ACC112 (cell line): ENCODE measurements at regions not wholly inside any gene's neighbourhood (a gene's known extent, or its start where the extent isn't known, plus 50 kb on each side); places are given as distances from the start of the nearest gene placed in this dataset.
A peak's percentile ranks its signal among the peaks of the same experiment; 100 is the strongest.

Experiments used
- H2AFZ ChIP-seq: fragments of 200-600 bp; sonication (generic); one replicate; pipeline ENCODE4 v1.6.0; 2017; ENCODE audit warnings: antibody characterized with exemption, low read length; ENCODE audit not compliant: unreplicated experiment
- H3K27ac ChIP-seq: fragments of 200-600 bp; sonication (generic); 2 replicates; pipeline ENCODE4 v1.5.1; 2014; ENCODE audit warnings: low read depth, mild to moderate bottlenecking, antibody characterized with exemption, low read length, moderate library complexity
- H3K27me3 ChIP-seq: fragments of 200-600 bp; sonication (generic); 2 replicates; pipeline ENCODE4 v1.6.1; 2014; ENCODE audit warnings: mild to moderate bottlenecking, antibody characterized with exemption, low read length, moderate library complexity, mixed read lengths; ENCODE audit not compliant: insufficient read depth
- H3K36me3 ChIP-seq: fragments of 200-600 bp; sonication (generic); 2 replicates; pipeline ENCODE4 v1.6.1; 2016; ENCODE audit warnings: mild to moderate bottlenecking, antibody characterized with exemption, low read length, moderate library complexity, mixed read lengths; ENCODE audit not compliant: insufficient read depth
- H3K4me1 ChIP-seq: fragments of 200-600 bp; sonication (generic); one replicate; pipeline ENCODE4 v1.6.1; 2016; ENCODE audit warnings: low read length, mixed read lengths; ENCODE audit not compliant: insufficient read depth, unreplicated experiment, control insufficient read depth
- H3K4me3 ChIP-seq: fragments of 200-600 bp; sonication (generic); 2 replicates; pipeline ENCODE4 v1.5.1; 2014; ENCODE audit warnings: mild to moderate bottlenecking, low read depth, low read length
- H3K79me2 ChIP-seq: fragments of 200-600 bp; sonication (generic); one replicate; pipeline ENCODE4 v1.6.0; 2016; ENCODE audit warnings: low read length; ENCODE audit not compliant: control insufficient read depth, unreplicated experiment, insufficient read depth

DNA sequence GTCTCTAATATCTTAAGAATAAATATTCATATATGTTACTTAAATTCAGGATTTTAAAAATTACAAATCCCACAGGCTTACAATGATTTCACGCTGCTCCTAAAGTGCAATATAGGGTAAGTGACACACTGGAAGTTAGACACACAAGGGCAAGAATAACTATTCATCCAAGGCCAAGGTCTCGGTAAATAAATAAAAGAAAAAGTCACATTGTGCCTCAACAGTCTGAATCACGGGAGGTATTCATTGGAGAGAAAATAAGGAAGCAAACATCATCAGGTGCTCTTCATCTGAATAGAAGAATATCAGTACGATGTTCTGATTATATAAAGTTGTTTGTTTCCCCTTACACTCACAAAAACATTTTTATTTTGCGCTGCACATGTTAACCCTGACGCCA, 820.2 kb downstream of the TRIB2 start:
- H3K27me3 ChIP-seq = no peaks in the 10 kb centered on the region
- no peaks in the 10 kb centered on the region for H3K36me3 ChIP-seq
- H3K27ac ChIP-seq = no peak overlapping the region
- H3K4me3 ChIP-seq = no peak overlapping the region
- H3K4me1 ChIP-seq = no peaks in the 10 kb centered on the region
- no peaks in the 10 kb centered on the region for H3K79me2 ChIP-seq
- no peak overlapping the region for H2AFZ ChIP-seq

DNA sequence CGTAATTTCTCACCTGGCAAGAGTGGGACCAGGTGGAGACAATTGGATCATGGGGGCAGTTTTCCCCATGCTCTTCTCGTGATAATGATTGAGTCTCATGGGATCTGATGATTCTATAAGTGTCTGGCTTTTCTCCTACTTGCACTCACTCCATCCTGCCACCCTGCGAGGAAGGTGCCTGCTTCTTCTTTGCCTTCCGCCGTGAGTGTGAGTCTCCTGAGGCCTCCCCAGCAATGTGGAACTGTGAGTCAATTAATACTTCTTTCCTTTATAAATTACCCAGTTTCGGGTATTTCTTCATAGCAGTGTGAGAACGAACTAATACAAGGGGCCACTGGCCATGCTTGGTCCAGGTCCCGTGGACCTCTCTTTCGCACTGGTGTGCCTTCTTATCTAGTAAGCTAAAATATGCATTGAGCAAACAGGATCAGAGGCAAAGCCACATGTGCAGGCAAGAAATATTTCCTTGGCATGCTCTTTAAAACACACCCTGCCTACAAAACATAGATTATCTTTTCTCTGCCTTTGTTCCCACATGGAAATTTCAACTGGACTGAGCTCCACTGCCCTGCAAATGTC, 821.1 kb downstream of the TRIB2 start:
- Histone ChIP-seq H3K4me3 (no peak overlapping the region), H3K27ac (no peak overlapping the region), H3K4me1 (no peaks in the 10 kb centered on the region), H3K27me3 (no peaks in the 10 kb centered on the region), H3K36me3 (no peaks in the 10 kb centered on the region), H2AFZ (no peak overlapping the region), H3K79me2 (no peaks in the 10 kb centered on the region)

- Histone ChIP-seq H3K27me3 (no peaks in the 10 kb centered on the region), H3K4me3 (no peak overlapping the region), H2AFZ (no peak overlapping the region), H3K36me3 (no peaks in the 10 kb centered on the region), H3K79me2 (no peaks in the 10 kb centered on the region), H3K27ac (no peak overlapping the region), H3K4me1 (no peaks in the 10 kb centered on the region)
Observed at GRCh38 chr2:13539296-13539695, 822.6 kb downstream of the TRIB2 start.

DNA sequence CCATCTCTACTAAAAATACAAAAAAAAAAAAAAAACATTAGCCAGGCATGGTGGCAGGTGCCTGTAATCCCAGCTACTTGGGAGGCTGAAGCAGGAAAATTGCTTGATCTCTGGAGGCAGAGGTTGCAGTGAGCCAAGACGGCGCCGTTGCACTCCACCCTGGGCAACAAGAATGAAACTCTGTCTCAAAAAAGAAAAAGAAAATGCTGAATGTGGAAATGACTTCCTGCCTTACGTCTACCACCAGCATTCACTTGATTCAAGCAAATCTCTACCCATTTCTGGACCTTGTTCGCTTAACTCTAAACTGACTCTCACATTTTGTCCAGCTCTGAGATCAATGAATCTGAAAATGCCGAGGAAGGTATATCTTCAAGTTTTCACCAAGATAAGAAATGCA, 825.3 kb downstream of the TRIB2 start:
- no peak overlapping the region for H2AFZ ChIP-seq
- no peaks in the 10 kb centered on the region for H3K36me3 ChIP-seq
- H3K4me3 ChIP-seq = no peak overlapping the region
- H3K79me2 ChIP-seq = no peaks in the 10 kb centered on the region
- no peaks in the 10 kb centered on the region for H3K27me3 ChIP-seq
- no peaks in the 10 kb centered on the region for H3K4me1 ChIP-seq
- no peak overlapping the region for H3K27ac ChIP-seq

- Histone ChIP-seq H3K4me3 (no peak overlapping the region), H3K79me2 (no peaks in the 10 kb centered on the region), H3K27ac (no peak overlapping the region), H3K36me3 (no peaks in the 10 kb centered on the region), H2AFZ (no peak overlapping the region), H3K4me1 (no peaks in the 10 kb centered on the region), H3K27me3 (no peaks in the 10 kb centered on the region)
Observed at GRCh38 chr2:13542642-13543041, 825.9 kb downstream of the TRIB2 start.

- Histone ChIP-seq H3K36me3 (no peaks in the 10 kb centered on the region), H3K27ac (no peak overlapping the region), H3K4me1 (no peaks in the 10 kb centered on the region), H3K4me3 (no peak overlapping the region), H3K27me3 (no peaks in the 10 kb centered on the region), H2AFZ (no peak overlapping the region), H3K79me2 (no peaks in the 10 kb centered on the region)
Observed at GRCh38 chr2:13543550-13543949, 826.8 kb downstream of the TRIB2 start.

DNA sequence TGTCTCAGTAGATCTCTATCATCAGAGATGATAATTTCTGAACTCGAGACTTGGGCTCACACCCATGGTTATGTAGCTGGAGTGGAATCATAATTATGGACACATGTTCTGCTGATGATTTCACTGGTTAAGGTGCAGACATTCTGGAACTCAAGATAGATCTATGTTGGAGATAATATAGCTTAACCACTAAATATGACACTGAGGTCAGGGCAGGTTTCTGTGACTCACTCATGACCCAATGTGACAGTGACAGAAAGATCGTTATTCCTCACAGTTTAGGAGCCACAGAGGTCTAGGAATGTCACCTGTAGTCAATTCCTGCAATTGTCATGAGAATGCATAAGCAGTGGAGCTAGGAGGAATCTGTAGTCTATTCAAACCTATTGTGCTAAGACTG, 828.6 kb downstream of the TRIB2 start:
- H2AFZ ChIP-seq = no peak overlapping the region
- no peaks in the 10 kb centered on the region for H3K27me3 ChIP-seq
- H3K4me3 ChIP-seq = no peak overlapping the region
- H3K4me1 ChIP-seq = no peaks in the 10 kb centered on the region
- H3K27ac ChIP-seq = no peak overlapping the region
- no peaks in the 10 kb centered on the region for H3K79me2 ChIP-seq
- H3K36me3 ChIP-seq = no peaks in the 10 kb centered on the region

DNA sequence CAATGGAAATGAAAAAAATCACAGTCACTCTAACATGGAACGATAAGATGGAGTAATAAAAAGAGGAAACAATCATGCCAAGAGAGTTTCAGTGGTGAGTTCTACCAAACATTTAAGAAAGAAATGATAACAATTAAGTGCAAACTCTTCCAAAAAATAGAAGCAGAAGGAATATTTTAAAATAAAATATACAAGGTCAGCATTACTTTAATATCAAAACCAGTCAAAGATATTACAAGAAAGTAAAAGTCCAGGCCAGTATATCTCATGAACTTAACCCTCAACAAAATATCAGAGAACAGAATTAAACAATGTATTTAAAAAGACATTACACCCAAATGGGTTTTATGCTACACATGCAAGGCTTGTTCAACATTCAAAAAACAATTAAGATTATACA, 829.4 kb downstream of the TRIB2 start:
- Histone ChIP-seq H3K36me3 (no peaks in the 10 kb centered on the region), H3K4me3 (no peak overlapping the region), H3K27ac (no peak overlapping the region), H2AFZ (no peak overlapping the region), H3K4me1 (no peaks in the 10 kb centered on the region), H3K79me2 (no peaks in the 10 kb centered on the region), H3K27me3 (no peaks in the 10 kb centered on the region)

DNA sequence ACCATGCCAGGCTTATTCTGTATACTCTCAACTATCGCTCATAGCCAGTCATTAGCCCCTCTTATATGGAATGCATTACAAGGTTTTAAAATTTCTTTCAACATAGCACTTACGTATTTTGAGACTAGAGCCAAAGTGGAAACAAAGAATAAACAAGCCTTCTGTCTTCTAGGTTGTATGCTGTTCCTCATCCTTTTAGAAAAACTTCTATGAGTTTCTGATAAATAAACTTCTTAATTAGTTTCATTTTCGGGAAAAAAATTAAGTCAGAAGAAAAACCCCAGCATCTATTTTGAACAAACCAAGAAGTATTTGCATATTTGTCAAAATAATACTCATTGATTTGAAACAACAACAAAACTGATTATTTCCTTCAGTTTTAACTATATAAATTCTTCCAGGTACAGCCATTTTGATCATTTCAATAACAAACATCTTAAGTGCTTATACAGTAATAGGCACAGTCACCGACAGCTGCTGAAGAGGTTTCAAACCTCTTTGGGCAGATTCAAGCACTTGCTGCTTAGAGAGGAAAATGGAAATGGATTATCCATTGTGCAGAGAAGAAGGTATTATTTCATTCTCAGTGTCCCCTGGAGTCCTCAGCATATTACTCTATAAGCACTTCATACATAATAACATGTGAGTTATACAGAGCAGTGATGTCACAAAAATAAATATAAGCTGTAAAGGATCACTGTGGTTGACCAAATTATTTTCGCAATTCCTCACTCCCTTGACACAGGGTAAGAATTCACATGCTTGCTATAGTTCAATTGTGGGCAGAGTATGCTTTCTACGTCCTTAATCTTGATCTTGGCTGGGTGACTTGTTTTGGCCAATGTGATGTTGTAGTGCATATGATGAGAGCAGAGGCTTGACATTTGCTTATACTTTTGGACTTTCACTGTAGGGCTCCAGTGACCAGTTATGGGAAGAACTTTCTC, 833.8 kb downstream of the TRIB2 start:
- Histone ChIP-seq H3K4me3 (peak overlapping the region; percentile 22), H3K27me3 (no peaks in the 10 kb centered on the region), H2AFZ (no peak overlapping the region), H3K27ac (no peak overlapping the region), H3K36me3 (no peaks in the 10 kb centered on the region), H3K79me2 (no peaks in the 10 kb centered on the region), H3K4me1 (no peaks in the 10 kb centered on the region)

DNA sequence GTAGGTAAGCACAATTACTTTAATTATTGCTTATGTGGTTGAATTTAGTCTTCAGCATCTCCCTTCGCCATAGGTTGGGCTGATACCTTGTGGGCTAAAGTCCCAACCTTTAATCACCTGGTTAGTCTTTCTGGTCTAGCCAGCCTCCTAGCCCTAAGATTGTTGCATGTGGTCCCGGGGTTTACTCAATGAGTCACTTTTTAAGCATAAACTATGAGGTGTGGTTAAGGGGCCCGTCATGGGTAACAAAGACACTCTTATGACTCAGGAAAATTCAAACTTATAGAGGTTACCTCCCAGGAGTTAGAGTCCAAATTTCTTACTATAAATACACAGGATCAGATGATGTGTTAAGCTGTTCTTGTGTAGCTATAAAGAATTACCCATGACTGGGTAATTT, 841.6 kb downstream of the TRIB2 start:
- Histone ChIP-seq H2AFZ (no peak overlapping the region), H3K4me1 (peaks cover 10% of the 10 kb centered on the region), H3K27me3 (no peaks in the 10 kb centered on the region), H3K36me3 (no peaks in the 10 kb centered on the region), H3K27ac (no peak overlapping the region), H3K79me2 (no peaks in the 10 kb centered on the region), H3K4me3 (no peak overlapping the region)

DNA sequence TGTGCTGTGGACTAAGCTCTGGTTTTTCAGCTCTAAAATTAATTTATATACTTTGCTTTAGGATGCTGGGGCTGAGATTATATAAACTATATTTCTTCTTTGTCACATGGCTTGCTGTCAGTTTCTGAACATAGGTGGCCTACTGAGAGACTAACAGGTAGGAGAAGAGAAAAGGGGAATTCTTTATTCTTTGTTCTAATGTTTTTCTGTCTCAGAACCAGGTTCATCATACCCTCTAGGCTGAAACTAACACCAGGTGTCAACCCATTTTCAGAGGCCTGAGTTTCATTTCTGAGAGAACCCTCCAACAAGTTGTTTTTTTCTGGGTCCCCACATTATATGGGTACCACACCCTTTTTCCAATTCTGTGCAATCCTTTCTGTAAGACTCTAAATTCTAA, 843.6 kb downstream of the TRIB2 start:
- Histone ChIP-seq H3K27me3 (no peaks in the 10 kb centered on the region), H3K36me3 (no peaks in the 10 kb centered on the region), H3K79me2 (no peaks in the 10 kb centered on the region), H3K4me3 (no peak overlapping the region), H3K27ac (no peak overlapping the region), H3K4me1 (peaks cover 10% of the 10 kb centered on the region), H2AFZ (no peak overlapping the region)
